Fibroblast of skin of back (primary cell): ENCODE measurements at regions not wholly inside any gene's neighbourhood (a gene's known extent, or its start where the extent isn't known, plus 50 kb on each side); places are given as distances from the start of the nearest gene placed in this dataset.
"Not testable (repeated sequence)": the region's sequence is repeated elsewhere in the genome, so short reads cannot be mapped to it uniquely, and the experiment has no call there.

Source experiments
- DNase-seq: peaks from one replicate; pipeline ENCODE4 v3.0.0-alpha.2; 2013

DNA sequence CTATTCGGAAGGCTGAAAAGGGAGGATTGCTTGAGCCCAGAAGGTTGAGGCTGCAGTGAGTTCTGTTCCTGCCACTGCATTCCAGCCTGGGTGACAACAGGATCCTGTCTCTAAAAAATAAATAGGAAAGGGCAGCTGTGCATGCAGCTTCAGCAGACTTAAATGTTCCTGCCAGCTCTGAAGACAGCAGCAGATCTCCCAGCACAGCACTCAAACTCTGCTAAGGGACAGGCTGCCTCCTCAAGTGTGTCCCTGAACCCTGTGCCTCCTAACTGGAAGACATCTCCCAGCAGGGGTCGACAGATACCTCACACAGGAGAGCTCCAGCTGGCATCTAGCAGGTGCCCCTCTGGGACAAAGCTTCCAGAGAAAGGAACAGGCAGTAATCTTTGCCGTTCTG lies 117.9 kb downstream of the CXCL12 start:
- no peak for DNase-seq

DNA sequence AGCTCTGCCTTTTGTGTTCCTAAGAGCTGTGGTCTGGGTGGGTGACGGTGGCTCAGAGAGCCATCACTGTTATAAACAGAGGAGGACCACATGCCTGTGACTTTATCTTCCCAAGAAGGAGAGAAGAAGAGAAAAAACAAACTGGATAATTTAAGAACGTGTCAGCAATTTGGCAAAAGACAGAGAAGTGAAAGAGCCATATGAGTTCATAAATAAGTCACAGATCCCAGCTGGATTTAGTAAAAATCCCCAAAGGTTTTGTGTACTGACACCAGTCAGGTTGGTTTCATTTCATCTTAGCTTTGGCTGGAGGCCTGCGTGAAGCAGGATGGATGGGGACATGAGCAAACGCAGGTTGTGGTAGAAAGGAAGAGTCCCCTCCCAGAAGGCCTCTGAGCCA lies 120.7 kb downstream of the CXCL12 start:
- no peak for DNase-seq

DNA sequence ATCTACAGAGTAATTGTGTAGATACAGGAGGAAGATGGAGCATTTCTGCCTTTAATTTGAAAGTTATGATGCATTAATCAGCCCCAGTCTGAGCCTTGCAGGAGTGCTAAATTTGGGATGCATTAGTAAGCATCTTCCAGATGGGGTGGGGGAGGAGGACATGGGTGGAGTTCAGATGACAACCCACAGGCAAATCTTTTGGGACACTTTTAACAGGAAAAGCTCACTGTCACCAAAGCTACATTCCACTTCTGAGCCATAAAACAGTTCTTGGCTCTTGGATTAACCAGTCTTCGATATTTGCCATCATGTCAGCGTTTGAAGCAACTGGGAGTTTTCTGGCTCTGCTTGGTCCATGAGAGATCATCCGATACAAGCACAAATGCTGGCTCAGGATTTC lies 121.1 kb downstream of the CXCL12 start:
- peak; percentile 40 for DNase-seq

DNA sequence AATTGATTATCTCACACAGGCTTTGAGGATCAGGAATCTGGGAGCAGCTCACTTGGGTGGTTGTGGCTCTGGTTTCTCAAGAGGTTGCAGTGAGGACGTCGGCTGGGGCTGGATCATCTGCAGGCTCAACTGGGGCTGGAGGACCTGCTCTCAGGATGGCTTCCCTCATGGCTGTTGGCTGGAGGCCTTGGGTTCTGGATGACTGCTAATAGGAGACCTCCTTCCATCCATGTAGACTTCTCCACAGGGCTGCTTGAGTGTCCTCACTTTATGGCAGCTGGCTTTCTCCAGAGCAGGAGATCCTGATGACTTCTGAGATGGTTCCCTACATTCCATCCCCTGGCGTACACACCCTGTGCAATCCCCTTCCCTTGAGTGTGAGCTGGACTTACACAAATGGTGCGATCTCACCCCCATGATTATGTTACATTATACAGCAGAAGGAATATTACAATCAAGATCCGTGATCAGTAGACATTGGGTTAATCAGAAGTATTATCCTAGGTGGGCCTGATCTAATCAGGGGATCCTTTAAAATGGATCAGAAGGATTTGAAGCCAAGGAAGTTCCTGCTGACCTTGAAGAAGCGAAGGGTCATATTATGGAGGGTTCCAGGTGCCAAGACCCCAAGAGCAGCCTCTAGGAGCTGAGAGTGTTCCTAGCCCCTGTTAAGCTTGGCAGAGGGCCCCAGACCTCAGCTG lies 122.2 kb downstream of the CXCL12 start:
- no peak for DNase-seq

- DNase-seq, result no peak
Observed at GRCh38 chr10:44261710-44262455, 123.0 kb downstream of the CXCL12 start.

- no peak for DNase-seq
Observed at GRCh38 chr10:44261296-44261695, 123.6 kb downstream of the CXCL12 start.

DNA sequence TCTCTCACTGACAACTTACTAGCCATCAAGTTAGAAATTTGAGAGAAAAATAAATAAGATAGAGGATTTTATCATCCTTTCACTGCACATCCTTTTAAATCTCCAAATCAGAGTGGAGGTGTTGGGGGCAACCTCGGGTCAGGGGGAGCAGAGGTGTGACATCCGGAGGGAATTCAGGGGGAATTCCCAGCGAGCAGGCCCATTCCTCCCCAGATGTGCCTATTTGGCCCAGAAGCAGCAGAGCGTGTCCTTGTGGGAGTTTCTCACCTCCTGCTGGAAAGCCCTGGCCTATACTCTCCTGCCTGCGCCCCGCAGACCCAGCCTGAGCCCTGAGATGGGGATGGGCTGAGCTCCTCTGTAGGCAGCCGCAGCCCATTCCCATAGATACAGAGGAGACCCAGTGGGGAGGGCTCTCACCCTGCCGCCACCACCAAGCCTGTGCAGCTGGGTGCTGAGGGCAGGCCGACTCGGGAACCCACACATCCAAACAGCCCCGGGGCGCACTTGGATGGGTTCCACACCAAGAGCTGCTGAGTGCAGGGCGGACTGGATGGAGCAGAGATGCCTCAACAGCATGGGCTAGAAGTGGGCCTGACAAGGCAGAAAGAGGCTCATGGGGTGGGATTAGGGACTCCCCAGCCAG lies 124.5 kb downstream of the CXCL12 start:
- no peak for DNase-seq

GRCh38 chr10:44259090-44259874 lies 125.6 kb downstream of the CXCL12 start:
- no peak for DNase-seq

GRCh38 chr10:44258460-44259089 lies 126.3 kb downstream of the CXCL12 start:
- no peak for DNase-seq

DNA sequence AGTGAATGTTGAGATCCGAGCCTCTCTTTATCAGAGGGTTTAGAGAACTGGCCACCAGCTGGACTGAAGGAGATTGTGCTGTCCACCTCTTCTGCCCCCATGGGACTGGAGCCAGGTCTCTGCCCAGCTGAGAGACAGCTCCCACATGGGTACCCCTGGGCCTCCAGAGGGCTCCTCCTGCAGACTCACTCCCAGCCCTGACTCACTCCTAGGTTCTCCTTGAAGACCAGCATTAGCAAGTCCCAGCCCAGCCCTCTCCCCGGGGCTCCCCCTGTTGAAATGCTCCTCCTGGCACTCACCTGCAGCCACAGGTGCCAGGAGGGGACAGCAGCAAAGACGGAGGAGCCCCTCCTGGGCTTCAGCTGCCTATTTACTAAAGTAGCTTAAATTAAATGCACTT lies 126.9 kb downstream of the CXCL12 start:
- no peak for DNase-seq

- peak; percentile 93 for DNase-seq
Observed at GRCh38 chr10:44253769-44254462, 131.0 kb downstream of the CXCL12 start.

- not testable (repeated sequence) for DNase-seq
Observed at GRCh38 chr10:44252631-44253030, 132.3 kb downstream of the CXCL12 start.

GRCh38 chr10:44249933-44250332 lies 135.0 kb downstream of the CXCL12 start:
- DNase-seq, result not testable (repeated sequence)

DNA sequence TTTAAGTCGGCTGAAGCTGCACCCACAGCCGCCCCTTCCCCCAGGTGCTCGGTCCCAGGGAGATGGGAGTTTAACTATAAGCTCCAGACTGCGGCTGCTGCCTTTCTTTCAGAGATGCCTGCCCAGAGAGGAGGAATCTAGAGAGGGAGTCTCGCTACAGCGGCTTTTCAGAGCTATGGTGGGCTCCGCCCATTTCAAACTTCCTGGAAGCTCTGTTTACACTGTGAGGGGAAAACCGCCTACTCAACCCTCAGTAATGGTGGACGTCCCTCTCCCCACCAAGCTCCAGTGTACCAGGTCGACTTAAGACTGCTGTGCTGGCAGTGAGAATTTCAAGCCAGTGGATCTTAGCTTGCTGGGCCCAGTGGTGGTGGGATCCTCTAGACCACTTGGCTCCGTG lies 135.4 kb downstream of the CXCL12 start:
- no peak for DNase-seq

DNA sequence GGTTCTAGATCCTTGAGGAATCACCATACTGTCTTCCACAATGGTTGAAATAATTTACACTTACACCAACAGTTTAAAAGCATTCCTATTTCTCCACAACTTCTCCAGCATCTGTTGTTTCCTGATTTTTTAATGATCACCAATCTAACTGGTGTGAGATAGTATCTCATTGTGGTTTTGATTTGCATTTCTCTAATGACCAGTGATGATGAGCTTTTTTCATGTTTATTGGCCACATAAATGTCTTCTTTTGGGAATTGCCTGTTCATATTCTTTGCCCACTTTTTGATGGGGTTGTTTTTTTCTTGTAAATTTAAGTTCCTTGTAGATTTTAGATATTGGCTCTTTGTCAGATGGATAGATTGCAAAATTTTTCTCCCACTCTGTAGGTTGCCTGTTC lies 138.2 kb downstream of the CXCL12 start:
- not testable (repeated sequence) for DNase-seq

DNA sequence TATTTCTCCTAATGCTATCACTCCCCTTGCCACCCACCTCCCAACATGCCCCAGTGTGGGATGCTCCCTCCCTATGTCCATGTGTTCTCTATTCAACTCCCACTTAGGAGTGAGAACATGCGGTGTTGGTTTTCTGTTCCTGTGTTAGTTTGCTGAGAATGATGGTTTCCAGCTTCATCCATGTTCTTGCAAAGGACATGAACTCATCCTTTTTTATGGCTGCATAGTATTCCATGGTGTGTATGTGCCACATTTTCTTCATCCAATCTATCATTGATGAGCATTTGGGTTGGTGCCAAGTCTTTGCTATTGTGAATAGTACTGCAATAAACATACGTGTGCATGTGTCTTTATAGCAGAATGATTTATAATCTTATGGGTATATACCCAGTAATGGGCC lies 138.6 kb downstream of the CXCL12 start:
- not testable (repeated sequence) for DNase-seq

DNA sequence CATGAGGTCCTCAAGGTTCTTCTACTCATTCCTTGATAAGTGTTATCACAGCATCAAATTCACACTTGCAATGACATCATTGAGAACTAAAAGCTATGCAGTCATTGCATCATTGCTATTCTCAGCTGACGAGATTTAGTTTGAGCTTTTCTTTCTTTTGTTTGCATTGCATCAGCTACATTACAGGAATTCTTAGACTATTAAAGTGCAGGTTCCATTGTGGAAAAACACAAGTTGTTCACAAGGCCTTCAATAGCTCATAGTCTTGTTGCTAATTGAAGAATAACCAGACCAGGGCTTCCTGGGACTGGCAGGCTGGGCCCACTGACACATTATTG lies 139.3 kb downstream of the CXCL12 start:
- DNase-seq, result peak; percentile 73

DNA sequence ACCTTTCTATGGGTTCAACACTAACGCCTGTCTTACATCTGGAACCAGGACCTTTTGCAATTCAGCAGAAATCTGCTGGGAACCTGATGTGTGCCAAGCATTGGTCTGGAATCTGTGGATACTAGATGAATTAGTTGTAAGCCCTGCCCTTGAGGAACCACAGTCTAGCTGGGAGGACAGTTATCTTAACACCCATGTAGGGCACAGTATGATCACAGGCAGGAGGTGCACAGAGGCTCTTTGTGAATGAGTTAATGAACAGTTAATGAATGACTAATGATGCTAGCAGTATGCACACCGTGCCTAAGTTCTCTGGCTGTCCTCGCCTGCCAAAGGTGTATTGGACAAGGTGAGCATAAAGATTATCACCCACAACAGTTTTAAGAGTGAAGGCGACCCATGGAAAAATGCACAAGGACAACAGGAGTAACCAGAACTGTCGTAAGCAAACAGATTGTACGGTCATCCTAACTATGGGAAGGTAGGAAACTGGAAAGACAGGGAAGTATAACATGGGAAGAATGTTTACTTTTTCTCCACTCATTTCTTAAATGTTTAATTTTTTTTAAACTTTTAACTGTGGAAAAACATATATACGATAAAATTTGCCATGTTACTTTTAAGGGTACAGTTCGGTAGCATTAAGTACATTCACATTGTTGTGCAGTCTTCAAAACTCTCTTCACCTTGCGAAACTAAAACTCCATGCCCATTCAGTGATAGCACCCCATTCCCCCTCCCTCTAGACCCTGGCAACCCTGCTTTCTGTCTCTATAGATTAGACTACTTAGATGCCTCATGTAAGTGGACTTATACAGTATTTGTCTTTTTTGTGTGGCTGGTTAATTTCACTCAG lies 139.9 kb downstream of the CXCL12 start:
- no peak for DNase-seq

- DNase-seq, result no peak
Observed at GRCh38 chr10:44243851-44244510, 140.9 kb downstream of the CXCL12 start.

DNA sequence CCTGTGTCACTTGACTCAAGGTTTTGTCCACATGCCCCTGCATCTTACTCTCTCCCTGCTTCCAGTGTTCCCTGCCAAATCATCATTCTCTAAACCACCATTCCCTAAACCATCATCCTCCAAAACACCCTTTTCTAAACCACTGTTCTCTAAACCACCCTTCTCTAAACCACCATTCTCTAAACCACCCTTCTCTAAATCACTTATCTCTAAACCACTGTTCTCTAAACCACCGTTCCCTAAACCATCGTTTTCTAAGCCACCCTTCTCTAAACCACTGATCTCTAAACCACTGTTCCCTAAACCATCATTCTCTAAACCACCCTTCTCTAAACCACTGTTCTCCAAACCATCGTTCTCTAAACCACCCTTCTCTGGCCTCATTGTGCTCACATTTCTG lies 142.1 kb downstream of the CXCL12 start:
- DNase-seq, result no peak
